HG02759 (cell line): ENCODE measurements at regions not wholly inside any gene's neighbourhood (a gene's known extent, or its start where the extent isn't known, plus 50 kb on each side); places are given as distances from the start of the nearest gene placed in this dataset.

Experiments
- ATAC-seq: cut with Tn5 transposase; IDR thresholded peaks from one replicate; pipeline ENCODE4 v1.9.1; 2021; ENCODE audit warnings: mild to moderate bottlenecking, moderate library complexity; ENCODE audit not compliant: unreplicated experiment

GRCh38 chr21:16863362-16863905 is 649.4 kb upstream of the CXADR start:
- ATAC-seq, result no peak

DNA sequence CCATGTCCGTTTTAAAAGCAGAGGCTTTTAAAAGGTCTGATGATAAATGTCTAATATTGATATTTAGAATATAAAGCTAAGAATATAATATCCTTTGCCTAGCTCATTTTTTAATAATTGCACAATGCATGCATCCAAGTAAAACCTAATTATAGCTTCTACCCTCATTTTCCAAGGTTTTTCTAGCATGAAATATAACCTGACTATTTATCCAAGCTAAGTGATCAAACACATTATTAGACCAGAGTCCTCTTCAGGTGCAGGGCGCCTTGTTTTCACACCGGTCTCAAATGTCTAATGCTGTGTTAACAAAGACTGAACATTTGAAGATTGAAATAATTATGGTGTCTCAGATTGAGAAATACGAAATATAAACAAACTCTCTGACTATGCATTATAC is 648.9 kb upstream of the CXADR start:
- no peak for ATAC-seq

- ATAC-seq, result no peak
Measured at GRCh38 chr21:16865632-16866031, 647.2 kb upstream of the CXADR start.

GRCh38 chr21:16866851-16867250 is 646.0 kb upstream of the CXADR start:
- no peak for ATAC-seq

DNA sequence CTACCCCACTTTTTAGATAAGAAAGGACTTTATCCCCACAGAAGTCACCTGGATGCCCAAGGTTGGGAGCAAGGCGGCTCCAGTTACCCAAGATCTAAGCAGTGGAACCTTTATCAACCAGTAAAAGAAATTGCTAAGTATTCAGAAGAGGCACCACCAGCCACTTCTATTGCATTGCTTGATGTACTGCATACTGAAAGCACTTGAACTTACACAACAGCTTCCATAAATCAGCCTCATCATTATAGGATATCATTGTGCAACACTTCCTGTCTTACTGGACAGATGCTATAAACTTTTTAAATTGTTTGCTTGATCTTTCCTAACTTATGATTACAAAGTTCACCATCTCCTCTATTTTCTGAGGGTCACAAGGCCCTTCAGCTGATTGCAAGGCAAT is 642.7 kb upstream of the CXADR start:
- ATAC-seq, result no peak

DNA sequence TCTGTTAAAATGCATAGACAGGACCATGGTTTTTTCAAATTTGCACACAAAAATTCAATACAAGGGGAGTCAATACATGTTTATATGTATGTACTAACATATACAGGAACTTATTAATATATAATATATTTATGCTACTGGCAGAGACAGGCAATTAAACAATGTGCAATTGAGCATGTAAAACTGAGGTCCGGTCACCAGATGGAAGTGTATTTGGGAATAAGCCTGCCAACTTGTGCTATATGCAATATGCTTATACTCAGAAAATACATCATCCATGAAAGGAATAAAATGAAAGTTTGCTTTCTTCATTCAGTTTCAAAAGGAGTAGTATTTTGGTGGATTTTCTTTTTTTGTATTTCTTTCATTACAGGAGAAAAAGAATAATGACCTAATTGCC is 640.2 kb upstream of the CXADR start:
- no peak for ATAC-seq

DNA sequence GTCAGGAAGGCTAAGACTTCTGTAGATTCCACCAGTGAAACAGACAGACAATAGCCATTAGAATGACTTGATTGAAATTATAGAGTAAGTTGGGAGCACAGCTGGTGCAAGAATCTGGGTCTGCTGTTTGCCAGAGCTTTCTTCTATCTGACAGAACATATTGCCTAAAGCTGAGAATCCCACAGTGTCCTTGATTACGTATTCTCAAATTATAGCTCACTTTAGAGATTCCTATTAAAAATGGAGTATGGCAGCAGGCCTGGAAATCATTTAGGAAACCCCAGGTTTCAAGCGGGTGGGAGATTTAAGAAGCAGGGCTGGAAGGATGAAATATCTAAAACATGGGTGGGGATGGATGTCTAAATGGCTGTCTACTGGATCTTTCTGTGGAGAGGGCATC is 639.7 kb upstream of the CXADR start:
- ATAC-seq, result no peak

- ATAC-seq, result no peak
Measured at GRCh38 chr21:16873596-16873995, 639.2 kb upstream of the CXADR start.

- no peak for ATAC-seq
Measured at GRCh38 chr21:16879479-16879878, 633.4 kb upstream of the CXADR start.

DNA sequence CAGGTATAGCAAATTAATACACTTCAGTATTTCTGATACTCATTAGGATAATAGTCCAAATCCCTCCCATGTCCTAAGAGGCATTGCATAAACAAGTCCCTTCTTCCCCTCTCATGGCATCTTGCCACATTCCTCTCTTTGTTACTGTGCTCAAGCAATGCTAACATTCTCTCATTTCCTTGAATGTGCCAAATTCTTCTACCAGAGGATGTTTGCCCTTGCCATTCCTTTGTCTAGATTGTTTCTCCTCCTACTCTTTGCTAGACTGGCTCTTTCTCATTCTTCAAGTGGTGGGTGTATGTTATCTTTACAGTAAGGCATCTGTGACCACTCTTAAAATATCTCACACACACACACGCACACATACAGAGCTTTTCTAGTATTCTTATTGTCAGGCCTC is 621.0 kb upstream of the CXADR start:
- no peak for ATAC-seq

DNA sequence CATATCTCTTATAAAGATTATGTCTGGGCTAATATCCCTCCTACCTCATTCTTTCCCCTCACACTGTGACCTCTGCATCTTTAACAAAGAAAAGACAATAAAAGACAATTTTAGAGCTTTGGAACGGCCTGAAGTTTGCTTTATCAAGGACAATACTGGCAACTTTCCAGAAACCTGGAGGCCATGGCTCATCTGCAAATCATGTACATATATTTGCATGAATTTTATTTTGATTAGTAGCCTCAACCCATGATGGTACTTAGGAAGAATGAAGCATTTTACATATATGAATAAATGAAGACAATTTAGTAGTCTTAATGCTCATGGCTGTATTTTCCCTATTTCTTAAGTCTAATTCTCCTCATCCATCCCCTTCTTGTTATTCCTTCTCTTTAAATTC is 612.2 kb upstream of the CXADR start:
- ATAC-seq, result no peak

DNA sequence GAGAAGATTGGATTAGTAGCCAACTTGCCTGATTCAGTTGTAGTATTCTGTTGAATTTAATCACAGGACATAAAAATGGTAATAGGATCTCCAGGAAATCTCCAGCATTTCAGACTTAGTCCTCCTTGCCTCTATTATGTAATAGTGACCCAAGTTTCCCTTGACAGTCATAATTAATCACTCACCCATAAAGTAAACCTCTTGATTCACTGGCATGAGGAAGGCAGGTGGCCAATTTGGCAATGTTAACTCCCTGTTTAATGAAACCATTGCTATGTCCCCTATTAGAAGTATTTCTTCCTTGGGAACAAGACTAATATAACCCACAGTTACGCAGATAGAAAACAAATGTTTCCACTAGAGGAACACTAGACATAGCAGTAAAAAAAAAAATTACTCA is 604.8 kb upstream of the CXADR start:
- no peak for ATAC-seq

DNA sequence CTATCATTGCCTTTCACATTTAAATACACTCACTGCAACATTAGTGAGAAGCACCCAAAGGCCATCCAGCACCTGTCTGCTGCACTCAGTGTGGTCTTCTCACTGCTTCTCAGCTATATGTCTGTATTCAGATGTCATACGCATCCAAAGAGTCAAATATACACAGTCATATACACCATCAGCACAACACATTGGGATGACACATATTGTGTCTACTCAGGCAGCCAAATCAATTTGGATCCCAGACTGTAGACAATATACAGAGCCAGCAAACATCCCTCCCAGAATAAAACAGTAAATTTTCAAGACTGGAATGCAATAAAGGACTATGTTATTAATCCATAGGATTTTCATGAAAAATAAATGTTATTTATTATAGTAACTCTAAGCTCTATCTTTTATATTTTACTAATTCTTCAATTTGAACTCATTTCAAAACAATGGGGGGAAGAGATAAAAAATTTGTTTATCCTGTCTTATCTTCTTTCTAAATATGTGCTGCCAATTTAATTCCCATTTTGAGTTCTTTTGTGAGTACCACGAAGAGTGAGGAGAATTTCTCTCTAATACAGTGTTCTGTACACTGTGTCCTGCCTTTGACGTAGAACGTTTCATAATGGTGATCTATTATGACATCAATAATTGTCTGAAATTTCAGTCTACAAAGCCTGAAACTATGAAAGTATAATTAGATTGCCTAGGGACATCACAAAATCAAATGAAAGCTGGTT is 602.2 kb upstream of the CXADR start:
- ATAC-seq, result no peak

DNA sequence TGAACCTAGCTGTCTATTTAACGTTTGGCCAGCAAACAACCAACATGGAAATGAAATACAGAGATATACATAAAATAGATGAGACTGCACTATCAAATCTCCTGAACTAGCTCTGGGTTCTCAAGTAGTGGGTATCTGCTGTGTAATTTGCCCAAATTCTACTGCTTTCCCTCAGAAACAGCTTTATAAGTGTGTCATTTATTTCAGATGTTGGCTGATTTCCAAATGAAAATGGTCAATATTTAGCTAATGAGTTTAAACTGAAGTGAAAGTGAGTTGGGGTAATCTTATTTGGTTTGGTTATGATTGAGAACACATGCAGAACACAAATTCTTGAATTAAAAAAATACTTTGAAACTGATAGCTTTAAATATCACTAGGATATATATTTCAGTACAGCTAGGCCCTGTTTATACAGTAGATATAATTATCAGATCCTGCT is 601.7 kb upstream of the CXADR start:
- no peak for ATAC-seq

- no peak for ATAC-seq
Measured at GRCh38 chr21:16912075-16912474, 600.8 kb upstream of the CXADR start.

DNA sequence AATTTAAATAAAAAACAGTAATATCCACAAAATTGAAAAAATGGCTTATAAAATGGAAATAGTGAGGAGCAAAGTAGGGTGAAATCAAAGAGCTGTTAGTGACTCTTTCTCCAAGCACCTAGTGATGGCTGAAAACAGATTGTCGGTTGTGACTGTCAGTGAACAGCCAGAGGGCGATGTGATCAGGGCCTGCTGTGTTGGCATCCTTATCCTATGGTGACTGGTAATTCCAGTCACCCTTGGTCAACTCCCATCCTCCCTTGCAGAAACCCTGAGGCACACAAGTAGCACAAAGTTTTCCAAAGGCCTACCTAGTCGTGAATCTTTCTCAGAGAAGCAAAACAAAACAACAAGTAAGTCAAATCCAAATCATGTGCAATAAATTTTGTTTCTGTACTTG is 599.8 kb upstream of the CXADR start:
- ATAC-seq, result no peak

- ATAC-seq, result no peak
Measured at GRCh38 chr21:16928439-16928838, 584.4 kb upstream of the CXADR start.

DNA sequence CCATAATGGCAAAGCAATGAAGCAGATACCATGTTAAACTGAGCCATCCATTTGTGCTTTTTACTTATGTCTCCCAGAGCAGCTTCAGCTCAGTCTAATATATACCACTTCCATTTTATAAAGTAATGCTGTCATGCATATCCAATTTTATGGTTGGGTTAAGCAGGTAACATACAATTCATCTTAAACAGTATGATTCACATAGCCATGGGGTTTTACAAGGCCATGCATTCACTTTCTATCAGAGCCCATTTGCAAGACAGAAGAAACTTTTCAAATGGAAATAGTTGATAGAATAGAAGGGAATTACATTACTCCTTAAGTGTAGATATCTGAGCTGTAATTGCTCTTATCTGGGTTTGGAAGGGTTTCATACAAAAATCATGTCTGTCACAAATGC is 580.5 kb upstream of the CXADR start:
- no peak for ATAC-seq

DNA sequence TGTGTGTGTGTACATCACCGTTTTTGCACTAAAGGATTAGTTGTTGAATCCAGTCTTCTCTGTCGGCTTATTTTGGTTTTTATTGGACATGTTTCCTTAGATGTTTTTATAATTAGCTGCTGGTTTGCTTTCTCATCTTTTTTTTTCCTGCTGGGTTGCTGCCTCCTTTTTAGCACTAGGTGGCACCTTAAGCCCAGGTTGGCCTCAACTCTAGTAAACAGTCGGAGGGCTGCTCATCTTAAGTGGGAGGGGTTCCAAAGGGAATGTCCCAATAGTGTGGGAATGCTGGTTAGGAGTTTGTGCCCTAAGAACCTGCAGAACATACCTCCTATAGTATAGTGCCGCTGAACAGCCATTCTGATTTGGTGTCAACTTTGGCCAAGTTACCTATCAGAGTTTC is 570.1 kb upstream of the CXADR start:
- no peak for ATAC-seq

DNA sequence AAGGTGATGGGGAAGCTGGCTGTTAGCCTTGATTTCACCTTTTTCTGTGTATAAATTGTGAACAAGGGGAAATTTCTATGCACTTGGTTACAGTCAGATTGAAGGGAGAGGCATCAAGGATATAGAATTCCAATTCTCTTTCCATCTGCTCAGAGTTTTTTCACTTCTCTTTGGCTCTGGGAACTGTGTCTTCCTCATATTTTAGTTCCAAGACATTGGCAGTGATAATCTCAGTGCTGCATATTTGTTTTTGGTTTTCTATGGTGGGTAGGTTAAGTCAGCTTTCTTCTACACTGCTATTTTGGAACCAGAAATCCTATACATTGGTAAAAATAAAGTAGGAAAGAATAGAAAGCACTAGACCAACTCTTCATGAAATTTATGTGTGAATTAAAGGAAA is 569.6 kb upstream of the CXADR start:
- ATAC-seq, result no peak

DNA sequence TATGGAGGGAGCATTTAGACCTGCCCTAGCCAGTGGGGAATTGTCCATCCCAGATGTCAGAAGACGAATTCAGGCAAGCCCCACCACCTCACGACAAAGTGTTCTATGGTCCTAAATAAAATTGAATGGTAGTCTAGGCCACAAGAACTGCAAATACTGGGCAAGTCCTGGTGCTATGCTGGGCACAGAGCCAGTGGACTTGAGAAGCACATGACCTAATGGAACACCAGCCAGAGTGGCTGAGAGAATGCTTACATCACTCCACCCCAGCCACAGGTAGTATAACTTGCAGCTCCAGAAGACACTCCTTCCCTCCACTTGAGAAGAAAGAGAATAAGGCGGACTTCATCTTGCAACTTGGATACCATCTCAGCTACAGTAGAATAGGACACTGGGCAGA is 567.3 kb upstream of the CXADR start:
- ATAC-seq, result no peak

GRCh38 chr21:16956824-16957223 is 556.0 kb upstream of the CXADR start:
- ATAC-seq, result no peak

DNA sequence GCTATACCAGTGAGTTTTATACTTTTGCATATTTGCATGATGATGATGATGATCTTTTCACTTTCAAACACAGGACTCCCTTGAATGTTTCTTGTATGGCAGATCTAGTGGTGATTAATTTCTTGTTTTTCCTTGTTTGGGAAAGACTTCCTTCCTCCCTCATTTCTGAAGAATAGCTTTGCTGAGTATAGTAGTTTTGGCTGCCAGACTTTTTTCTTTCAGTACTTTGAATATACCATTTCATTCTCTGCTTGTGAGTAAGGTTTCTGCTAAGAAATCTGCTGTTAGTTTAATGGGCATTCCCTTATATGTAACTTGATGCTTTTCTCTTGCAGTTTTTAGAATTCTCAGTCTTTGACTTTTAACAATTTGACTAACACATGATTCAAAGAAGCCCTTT is 547.4 kb upstream of the CXADR start:
- ATAC-seq, result no peak
